ENCODE measurements at regions not wholly inside any gene's neighbourhood (a gene's known extent, or its start where the extent isn't known, plus 50 kb on each side); places are given as distances from the start of the nearest gene placed in this dataset.

DNA sequence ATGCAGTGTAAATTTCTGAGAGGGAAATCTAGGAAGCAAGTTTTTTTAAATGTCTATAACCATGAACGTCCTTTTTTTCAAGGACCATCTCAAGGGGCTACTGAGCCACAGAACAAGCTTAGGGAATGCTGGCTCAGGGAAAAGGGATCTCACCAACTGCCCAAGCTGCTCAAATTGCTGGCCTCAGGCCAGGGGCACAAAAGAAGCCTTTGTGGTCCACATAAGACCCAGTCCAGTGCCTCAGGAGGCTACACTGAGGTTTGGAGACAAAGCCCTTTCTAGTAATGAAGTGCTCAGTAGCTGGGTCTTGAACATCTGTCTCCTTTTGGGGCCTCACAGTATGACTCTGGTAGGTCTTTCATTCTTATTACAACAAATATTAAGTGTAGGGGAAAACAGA lies 305.5 kb downstream of the RAB28 start:
- Histone ChIP-seq H3K27ac (no peak overlapping the region), H3K27me3 (ENCODE audit: low read depth) (no peaks in the 10 kb centered on the region), H3K4me3 (no peak overlapping the region), H3K4me1 (no peaks in the 10 kb centered on the region), H3K36me3 (no peaks in the 10 kb centered on the region), H3K9me3 (no peaks in the 10 kb centered on the region)
- TF ChIP-seq, protein P1, sequence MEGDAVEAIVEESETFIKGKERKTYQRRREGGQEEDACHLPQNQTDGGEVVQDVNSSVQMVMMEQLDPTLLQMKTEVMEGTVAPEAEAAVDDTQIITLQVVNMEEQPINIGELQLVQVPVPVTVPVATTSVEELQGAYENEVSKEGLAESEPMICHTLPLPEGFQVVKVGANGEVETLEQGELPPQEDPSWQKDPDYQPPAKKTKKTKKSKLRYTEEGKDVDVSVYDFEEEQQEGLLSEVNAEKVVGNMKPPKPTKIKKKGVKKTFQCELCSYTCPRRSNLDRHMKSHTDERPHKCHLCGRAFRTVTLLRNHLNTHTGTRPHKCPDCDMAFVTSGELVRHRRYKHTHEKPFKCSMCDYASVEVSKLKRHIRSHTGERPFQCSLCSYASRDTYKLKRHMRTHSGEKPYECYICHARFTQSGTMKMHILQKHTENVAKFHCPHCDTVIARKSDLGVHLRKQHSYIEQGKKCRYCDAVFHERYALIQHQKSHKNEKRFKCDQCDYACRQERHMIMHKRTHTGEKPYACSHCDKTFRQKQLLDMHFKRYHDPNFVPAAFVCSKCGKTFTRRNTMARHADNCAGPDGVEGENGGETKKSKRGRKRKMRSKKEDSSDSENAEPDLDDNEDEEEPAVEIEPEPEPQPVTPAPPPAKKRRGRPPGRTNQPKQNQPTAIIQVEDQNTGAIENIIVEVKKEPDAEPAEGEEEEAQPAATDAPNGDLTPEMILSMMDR (IDR thresholded peaks at IDR 0.05): no peak
- DNase-seq (no peak), ATAC-seq (no peak)
- intact Hi-C loops (cut with DNase I): no loop called here

DNA sequence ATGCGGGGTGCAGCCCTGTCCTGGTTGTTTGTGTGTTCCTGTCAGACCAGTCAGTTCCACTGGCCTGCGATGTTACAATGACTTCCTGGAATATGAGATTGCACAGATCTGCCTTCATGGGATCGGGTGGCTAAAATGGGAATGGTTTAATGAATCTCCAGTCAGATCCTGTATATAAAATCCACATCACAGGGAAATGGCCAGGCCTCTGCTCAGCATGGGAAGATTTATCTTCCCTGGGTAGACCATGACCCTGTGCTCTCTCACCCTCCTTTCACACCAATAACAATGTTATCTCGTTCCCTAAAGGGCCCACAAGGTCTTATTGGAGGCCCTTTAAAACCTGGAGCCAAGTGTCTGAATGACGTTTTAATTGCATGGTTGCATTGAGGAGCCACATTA lies 307.4 kb downstream of the RAB28 start:
- intact Hi-C loops (cut with DNase I): no loop called here
- H3K4me1 ChIP-seq: no peaks in the 10 kb centered on the region
- no peaks in the 10 kb centered on the region for H3K9me3 ChIP-seq
- ATAC-seq: no peak
- no peak overlapping the region for H3K27ac ChIP-seq
- no peaks in the 10 kb centered on the region for H3K36me3 ChIP-seq
- H3K4me3 ChIP-seq: no peak overlapping the region
- DNase-seq: no peak
- TF ChIP-seq, protein P1 (IDR thresholded peaks at IDR 0.05): no peak
- H3K27me3 ChIP-seq (ENCODE audit: low read depth): no peaks in the 10 kb centered on the region

GRCh38 chr4:13174926-13175325 lies 309.2 kb downstream of the RAB28 start:
- no peak for DNase-seq
- H3K4me1 ChIP-seq: no peaks in the 10 kb centered on the region
- no peak for ATAC-seq
- TF ChIP-seq, protein P1 (IDR thresholded peaks at IDR 0.05): no peak
- no peaks in the 10 kb centered on the region for H3K36me3 ChIP-seq
- no peaks in the 10 kb centered on the region for H3K27me3 ChIP-seq (ENCODE audit: low read depth)
- H3K4me3 ChIP-seq: no peak overlapping the region
- no peaks in the 10 kb centered on the region for H3K9me3 ChIP-seq
- H3K27ac ChIP-seq: no peak overlapping the region
- intact Hi-C loops (cut with DNase I): no loop called here

GRCh38 chr4:13174001-13174400 lies 310.1 kb downstream of the RAB28 start:
- H3K4me1 ChIP-seq: no peaks in the 10 kb centered on the region
- no peaks in the 10 kb centered on the region for H3K36me3 ChIP-seq
- H3K27ac ChIP-seq: no peak overlapping the region
- TF ChIP-seq, protein P1 (IDR thresholded peaks at IDR 0.05): no peak
- H3K4me3 ChIP-seq: no peak overlapping the region
- DNase-seq (no peak), ATAC-seq (peak; percentile 36 to 77)
- H3K9me3 ChIP-seq: no peaks in the 10 kb centered on the region
- no peaks in the 10 kb centered on the region for H3K27me3 ChIP-seq (ENCODE audit: low read depth)
- intact Hi-C loops (cut with DNase I): no loop called here

GRCh38 chr4:13171292-13172057 lies 312.7 kb downstream of the RAB28 start:
- TF ChIP-seq, protein P1 (IDR thresholded peaks at IDR 0.05): no peak
- Histone ChIP-seq H3K27me3 (ENCODE audit: low read depth) (no peaks in the 10 kb centered on the region), H3K4me1 (no peaks in the 10 kb centered on the region), H3K9me3 (no peaks in the 10 kb centered on the region), H3K4me3 (no peak overlapping the region), H3K27ac (no peak overlapping the region), H3K36me3 (no peaks in the 10 kb centered on the region)
- intact Hi-C loops (cut with DNase I): no loop called here
- ATAC-seq (peak in 1 of 2 donors; percentile 7), DNase-seq (no peak)

All from lower lobe of right lung (tissue), 2 donors.